ENCODE measurements at regions not wholly inside any gene's neighbourhood (a gene's known extent, or its start where the extent isn't known, plus 50 kb on each side); places are given as distances from the start of the nearest gene placed in this dataset.

DNA sequence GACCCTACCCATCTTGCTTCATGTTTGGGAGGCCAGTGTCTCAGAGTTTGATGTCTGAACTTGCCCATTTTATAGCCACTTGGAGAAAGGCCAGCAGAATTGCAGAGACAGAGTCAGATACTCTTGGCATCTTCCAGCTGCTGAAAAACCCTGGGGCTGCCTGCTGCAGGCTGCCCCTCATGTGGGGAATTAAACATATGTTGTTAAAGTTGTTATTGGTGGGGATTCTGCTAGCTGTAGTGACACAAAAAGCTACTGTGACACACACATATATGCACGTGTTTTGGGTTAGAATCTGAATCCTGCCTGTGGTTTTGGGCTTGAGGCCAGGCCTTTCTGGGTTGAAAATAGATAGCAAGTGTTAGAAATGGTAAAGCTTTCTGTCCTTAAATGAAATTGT, 1288.4 kb downstream of the AACS start:
- TF ChIP-seq, protein P1, sequence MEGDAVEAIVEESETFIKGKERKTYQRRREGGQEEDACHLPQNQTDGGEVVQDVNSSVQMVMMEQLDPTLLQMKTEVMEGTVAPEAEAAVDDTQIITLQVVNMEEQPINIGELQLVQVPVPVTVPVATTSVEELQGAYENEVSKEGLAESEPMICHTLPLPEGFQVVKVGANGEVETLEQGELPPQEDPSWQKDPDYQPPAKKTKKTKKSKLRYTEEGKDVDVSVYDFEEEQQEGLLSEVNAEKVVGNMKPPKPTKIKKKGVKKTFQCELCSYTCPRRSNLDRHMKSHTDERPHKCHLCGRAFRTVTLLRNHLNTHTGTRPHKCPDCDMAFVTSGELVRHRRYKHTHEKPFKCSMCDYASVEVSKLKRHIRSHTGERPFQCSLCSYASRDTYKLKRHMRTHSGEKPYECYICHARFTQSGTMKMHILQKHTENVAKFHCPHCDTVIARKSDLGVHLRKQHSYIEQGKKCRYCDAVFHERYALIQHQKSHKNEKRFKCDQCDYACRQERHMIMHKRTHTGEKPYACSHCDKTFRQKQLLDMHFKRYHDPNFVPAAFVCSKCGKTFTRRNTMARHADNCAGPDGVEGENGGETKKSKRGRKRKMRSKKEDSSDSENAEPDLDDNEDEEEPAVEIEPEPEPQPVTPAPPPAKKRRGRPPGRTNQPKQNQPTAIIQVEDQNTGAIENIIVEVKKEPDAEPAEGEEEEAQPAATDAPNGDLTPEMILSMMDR (IDR thresholded peaks at IDR 0.05) = no peak
- no peak for TF ChIP-seq POLR2A (IDR thresholded peaks at IDR 0.05)
